ENCODE measurements at regions not wholly inside any gene's neighbourhood (a gene's known extent, or its start where the extent isn't known, plus 50 kb on each side); places are given as distances from the start of the nearest gene placed in this dataset.

DNA sequence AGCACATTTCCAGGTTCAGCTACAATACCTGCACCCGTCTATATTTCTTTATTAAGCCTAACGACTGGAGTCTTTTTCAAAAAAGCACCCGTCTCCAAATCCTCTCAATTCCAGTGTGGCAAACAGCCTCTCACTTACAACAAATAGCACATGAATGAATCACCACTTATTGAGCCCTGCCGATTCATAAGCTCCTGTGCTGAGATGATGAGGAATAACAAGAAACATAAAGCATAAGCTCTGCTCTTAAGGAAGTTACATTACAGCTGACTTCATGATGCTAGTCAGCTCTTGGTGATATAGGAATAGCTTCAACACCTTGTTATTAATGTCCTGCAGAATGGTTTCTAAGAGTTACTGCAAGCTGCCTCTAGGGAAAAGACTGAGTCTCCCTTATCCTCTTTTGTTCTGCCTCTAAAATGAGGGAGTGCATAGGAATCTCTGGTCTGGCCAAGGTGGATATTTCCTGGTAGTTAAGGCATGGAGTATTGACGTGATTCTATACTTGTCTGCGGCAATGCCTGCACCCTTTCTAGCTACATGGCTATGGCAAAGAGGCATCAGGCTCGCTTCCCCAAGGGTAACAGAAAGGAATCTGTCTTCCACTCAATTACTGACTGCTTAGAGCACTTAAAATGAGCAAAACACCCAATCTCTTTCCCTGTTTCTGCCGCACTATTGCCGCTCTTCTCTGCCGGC is 195.7 kb downstream of the KLF12 start:
- TF ChIP-seq, protein P1, sequence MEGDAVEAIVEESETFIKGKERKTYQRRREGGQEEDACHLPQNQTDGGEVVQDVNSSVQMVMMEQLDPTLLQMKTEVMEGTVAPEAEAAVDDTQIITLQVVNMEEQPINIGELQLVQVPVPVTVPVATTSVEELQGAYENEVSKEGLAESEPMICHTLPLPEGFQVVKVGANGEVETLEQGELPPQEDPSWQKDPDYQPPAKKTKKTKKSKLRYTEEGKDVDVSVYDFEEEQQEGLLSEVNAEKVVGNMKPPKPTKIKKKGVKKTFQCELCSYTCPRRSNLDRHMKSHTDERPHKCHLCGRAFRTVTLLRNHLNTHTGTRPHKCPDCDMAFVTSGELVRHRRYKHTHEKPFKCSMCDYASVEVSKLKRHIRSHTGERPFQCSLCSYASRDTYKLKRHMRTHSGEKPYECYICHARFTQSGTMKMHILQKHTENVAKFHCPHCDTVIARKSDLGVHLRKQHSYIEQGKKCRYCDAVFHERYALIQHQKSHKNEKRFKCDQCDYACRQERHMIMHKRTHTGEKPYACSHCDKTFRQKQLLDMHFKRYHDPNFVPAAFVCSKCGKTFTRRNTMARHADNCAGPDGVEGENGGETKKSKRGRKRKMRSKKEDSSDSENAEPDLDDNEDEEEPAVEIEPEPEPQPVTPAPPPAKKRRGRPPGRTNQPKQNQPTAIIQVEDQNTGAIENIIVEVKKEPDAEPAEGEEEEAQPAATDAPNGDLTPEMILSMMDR (conservative IDR thresholded peaks at IDR 0.05): no peak
- no peak overlapping the region for H3K27ac ChIP-seq

- H3K27ac ChIP-seq: no peak overlapping the region
- TF ChIP-seq, protein P1 (conservative IDR thresholded peaks at IDR 0.05): no peak
Observed at GRCh38 chr13:73937441-73937840, 196.8 kb downstream of the KLF12 start.

- TF ChIP-seq, protein P1 (conservative IDR thresholded peaks at IDR 0.05): no peak
- no peak overlapping the region for H3K27ac ChIP-seq
Observed at GRCh38 chr13:73935991-73936390, 198.2 kb downstream of the KLF12 start.

- H3K27ac ChIP-seq: no peak overlapping the region
- TF ChIP-seq, protein P1 (conservative IDR thresholded peaks at IDR 0.05): no peak
Observed at GRCh38 chr13:73934771-73935170, 199.4 kb downstream of the KLF12 start.

DNA sequence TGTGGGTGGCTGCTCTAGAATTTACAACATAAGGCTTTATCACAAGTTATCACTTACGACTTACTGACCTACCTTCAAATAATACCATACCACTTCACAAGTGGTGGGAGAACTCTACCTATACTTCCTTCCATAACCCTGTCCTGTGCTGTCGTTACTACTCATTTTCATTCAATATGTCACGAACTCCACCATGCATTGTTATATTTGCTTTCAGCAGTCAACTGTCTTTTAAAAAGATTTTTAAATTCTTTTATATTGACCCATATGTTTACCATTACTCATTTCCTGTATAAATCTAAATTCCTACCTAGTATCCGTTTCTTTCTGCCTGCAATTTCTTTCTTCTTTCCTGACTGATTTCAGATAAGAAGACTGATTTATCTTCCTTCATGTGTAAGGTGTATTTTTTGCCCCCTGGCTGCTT is 200.0 kb downstream of the KLF12 start:
- H3K27ac ChIP-seq: no peak overlapping the region
- TF ChIP-seq, protein P1 (conservative IDR thresholded peaks at IDR 0.05): no peak

DNA sequence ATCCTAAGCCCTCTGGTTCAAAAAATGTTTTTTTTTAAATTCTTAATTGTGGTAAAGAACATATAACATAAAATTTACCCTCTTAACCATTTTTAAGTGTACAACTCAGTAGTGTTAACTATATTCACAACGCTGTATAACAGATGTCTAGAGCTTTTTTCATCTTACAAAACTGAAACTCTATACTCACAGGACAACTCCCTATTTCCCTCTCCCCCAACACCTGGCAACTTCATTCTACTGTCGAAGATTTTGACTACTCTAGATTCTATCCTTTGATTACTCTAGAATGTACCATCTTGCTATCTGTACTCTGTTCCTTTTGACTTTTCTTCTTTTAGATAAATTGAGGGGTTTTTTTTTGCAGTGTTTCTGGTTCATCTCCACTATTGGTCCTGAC is 200.4 kb downstream of the KLF12 start:
- no peak overlapping the region for H3K27ac ChIP-seq
- TF ChIP-seq, protein P1 (conservative IDR thresholded peaks at IDR 0.05): no peak

GRCh38 chr13:73932091-73932490 is 202.1 kb downstream of the KLF12 start:
- TF ChIP-seq, protein P1 (conservative IDR thresholded peaks at IDR 0.05): no peak

More at GRCh38 chr13:73932091-73932490, 202.1 kb downstream of the KLF12 start:
- H3K27ac ChIP-seq: no peak overlapping the region
